Suprapubic skin (tissue), 4 donors: ENCODE measurements at regions not wholly inside any gene's neighbourhood (a gene's known extent, or its start where the extent isn't known, plus 50 kb on each side); places are given as distances from the start of the nearest gene placed in this dataset.

Experiments
- DNase-seq, 2 donors: peaks; one replicate each; pipeline ENCODE4 v3.0.0-alpha.2; 2019; ENCODE audit warnings: low spot score in 2 of 2
- H3K27ac ChIP-seq: fragments of 200-600 bp; sonication (generic); one replicate; pipeline ENCODE4 v1.5.1; 2019
- H3K27me3 ChIP-seq: fragments of 200-600 bp; sonication (generic); one replicate; pipeline ENCODE4 v1.5.1; 2019
- H3K36me3 ChIP-seq: fragments of 200-600 bp; sonication (generic); one replicate; pipeline ENCODE4 v1.5.1; 2019
- H3K4me1 ChIP-seq: fragments of 200-600 bp; sonication (generic); one replicate; pipeline ENCODE4 v1.5.1; 2019
- H3K4me3 ChIP-seq: fragments of 200-600 bp; sonication (generic); one replicate; pipeline ENCODE4 v1.5.1; 2019; ENCODE audit warnings: mild to moderate bottlenecking
- H3K9me3 ChIP-seq: fragments of 200-600 bp; sonication (generic); one replicate; pipeline ENCODE4 v1.5.1; 2019
- CTCF ChIP-seq, 2 donors: fragments of 200-600 bp in 1 of 2; fragments of 450-650 bp in 1 of 2; sonication (generic) in 1 of 2; IDR thresholded peaks; one replicate each; pipeline ENCODE4 v1.5.1; 2016 to 2019; ENCODE audit warnings: antibody characterized with exemption in 2 of 2, mild to moderate bottlenecking in 1 of 2, moderate library complexity in 1 of 2
- EP300 ChIP-seq: sonication (generic); formaldehyde crosslinking; IDR thresholded peaks from one replicate; pipeline ENCODE4 v1.6.1; 2017; ENCODE audit warnings: antibody characterized with exemption
- POLR2A ChIP-seq, 2 donors: fragments of 450-650 bp; IDR thresholded peaks; one replicate each; pipeline ENCODE4 v1.6.1; 2017; ENCODE audit warnings: antibody characterized with exemption in 2 of 2, mild to moderate bottlenecking in 2 of 2, moderate library complexity in 2 of 2
- POLR2AphosphoS5 ChIP-seq, 3 donors: sonication (generic); formaldehyde crosslinking; IDR thresholded peaks; one replicate each; pipeline ENCODE4 v1.6.1; 2017; ENCODE audit warnings: antibody characterized with exemption in 3 of 3
- WGBS: methylation state at CpG from one replicate; pipeline ENCODE4 v1.1.5; 2018; 5-methylcytosine and 5-hydroxymethylcytosine counted together

- H3K4me3 ChIP-seq = no peak overlapping the region
- DNase-seq = no peak
- no peaks in the 10 kb centered on the region for H3K36me3 ChIP-seq
- no peaks in the 10 kb centered on the region for H3K9me3 ChIP-seq
- no peak for TF ChIP-seq POLR2A (IDR thresholded peaks at IDR 0.05)
- TF ChIP-seq CTCF (IDR thresholded peaks at IDR 0.05) = no peak
- TF ChIP-seq POLR2AphosphoS5 (IDR thresholded peaks at IDR 0.05) = no peak
- TF ChIP-seq EP300 = no peak
- no peaks in the 10 kb centered on the region for H3K27me3 ChIP-seq
- WGBS = 34% methylated on average over 2 of the region's 2 CpGs
- no peaks in the 10 kb centered on the region for H3K4me1 ChIP-seq
- H3K27ac ChIP-seq = no peak overlapping the region
Measured at GRCh38 chr15:96700555-96700954, 370.1 kb downstream of the NR2F2 start.

GRCh38 chr15:96701443-96701842, 370.9 kb downstream of the NR2F2 start:
- H3K27me3 ChIP-seq = no peaks in the 10 kb centered on the region
- H3K4me1 ChIP-seq = no peaks in the 10 kb centered on the region
- TF ChIP-seq POLR2A (IDR thresholded peaks at IDR 0.05) (no peak), CTCF (IDR thresholded peaks at IDR 0.05) (no peak), POLR2AphosphoS5 (IDR thresholded peaks at IDR 0.05) (no peak), EP300 (no peak)
- H3K27ac ChIP-seq = no peak overlapping the region
- WGBS = 79% methylated on average over 2 of the region's 2 CpGs
- H3K9me3 ChIP-seq = no peaks in the 10 kb centered on the region
- no peak for DNase-seq
- H3K4me3 ChIP-seq = no peak overlapping the region
- H3K36me3 ChIP-seq = no peaks in the 10 kb centered on the region

GRCh38 chr15:96701877-96702276, 371.4 kb downstream of the NR2F2 start:
- Histone ChIP-seq H3K4me3 (no peak overlapping the region), H3K27ac (no peak overlapping the region), H3K4me1 (no peaks in the 10 kb centered on the region), H3K27me3 (no peaks in the 10 kb centered on the region), H3K9me3 (no peaks in the 10 kb centered on the region), H3K36me3 (no peaks in the 10 kb centered on the region)
- TF ChIP-seq POLR2A (IDR thresholded peaks at IDR 0.05) = no peak
- no peak for TF ChIP-seq EP300
- no peak for TF ChIP-seq CTCF (IDR thresholded peaks at IDR 0.05)
- TF ChIP-seq POLR2AphosphoS5 (IDR thresholded peaks at IDR 0.05) = no peak
- WGBS = 42% methylated on average over 2 of the region's 2 CpGs
- no peak for DNase-seq

GRCh38 chr15:96702589-96702988, 372.1 kb downstream of the NR2F2 start:
- no peak overlapping the region for H3K27ac ChIP-seq
- no peaks in the 10 kb centered on the region for H3K27me3 ChIP-seq
- no peak for TF ChIP-seq POLR2AphosphoS5 (IDR thresholded peaks at IDR 0.05)
- TF ChIP-seq EP300 = no peak
- no peak for TF ChIP-seq POLR2A (IDR thresholded peaks at IDR 0.05)
- no peak for TF ChIP-seq CTCF (IDR thresholded peaks at IDR 0.05)
- H3K9me3 ChIP-seq = no peaks in the 10 kb centered on the region
- H3K36me3 ChIP-seq = no peaks in the 10 kb centered on the region
- no peak for DNase-seq
- no peak overlapping the region for H3K4me3 ChIP-seq
- whole genome bisulfite sequencing = 51% methylated on average over 4 of the region's 4 CpGs
- no peaks in the 10 kb centered on the region for H3K4me1 ChIP-seq

- H3K36me3 ChIP-seq = no peaks in the 10 kb centered on the region
- no peak overlapping the region for H3K4me3 ChIP-seq
- TF ChIP-seq CTCF (IDR thresholded peaks at IDR 0.05) (no peak), EP300 (no peak), POLR2AphosphoS5 (IDR thresholded peaks at IDR 0.05) (no peak), POLR2A (IDR thresholded peaks at IDR 0.05) (no peak)
- WGBS = 59% methylated on average over 3 of the region's 3 CpGs
- H3K4me1 ChIP-seq = no peaks in the 10 kb centered on the region
- H3K9me3 ChIP-seq = no peaks in the 10 kb centered on the region
- no peak for DNase-seq
- no peak overlapping the region for H3K27ac ChIP-seq
- H3K27me3 ChIP-seq = no peaks in the 10 kb centered on the region
Measured at GRCh38 chr15:96703091-96703490, 372.6 kb downstream of the NR2F2 start.
